Glutamatergic neuron (in vitro differentiated cells): ENCODE measurements at regions not wholly inside any gene's neighbourhood (a gene's known extent, or its start where the extent isn't known, plus 50 kb on each side); places are given as distances from the start of the nearest gene placed in this dataset.

ENCODE experiments used
- DNase-seq: peaks from one replicate; pipeline ENCODE4 v3.0.0; 2022
- H3K27ac Mint-ChIP-seq: one replicate; pipeline ENCODE4 v1.8.0; 2020; ENCODE audit warnings: mild to moderate bottlenecking, mixed read lengths, inconsistent platforms; ENCODE audit not compliant: unreplicated experiment
- H3K27me3 Mint-ChIP-seq: one replicate; pipeline ENCODE4 v1.8.0; 2020; ENCODE audit warnings: mild to moderate bottlenecking, moderate library complexity, mixed read lengths, inconsistent platforms; ENCODE audit not compliant: unreplicated experiment
- H3K36me3 Mint-ChIP-seq: one replicate; pipeline ENCODE4 v1.8.0; 2020; ENCODE audit warnings: mild to moderate bottlenecking, mixed read lengths, inconsistent platforms; ENCODE audit not compliant: unreplicated experiment
- H3K4me1 Mint-ChIP-seq: one replicate; pipeline ENCODE4 v1.8.0; 2020; ENCODE audit warnings: mild to moderate bottlenecking, low read depth, mixed read lengths, inconsistent platforms; ENCODE audit not compliant: unreplicated experiment
- H3K4me3 Mint-ChIP-seq: one replicate; pipeline ENCODE4 v1.8.0; 2020; ENCODE audit warnings: mild to moderate bottlenecking, mixed read lengths, inconsistent platforms; ENCODE audit not compliant: unreplicated experiment
- H3K9me3 Mint-ChIP-seq: one replicate; pipeline ENCODE4 v1.8.0; 2020; ENCODE audit warnings: mild to moderate bottlenecking, moderate library complexity, mixed read lengths, inconsistent platforms; ENCODE audit not compliant: unreplicated experiment
- TF ChIP-seq, protein P1 (sequence below): fragments of 200-600 bp; sonication (generic); IDR thresholded peaks from one replicate; pipeline ENCODE4 v1.5.0; 2021; ENCODE audit not compliant: partially characterized antibody, unreplicated experiment

DNA sequence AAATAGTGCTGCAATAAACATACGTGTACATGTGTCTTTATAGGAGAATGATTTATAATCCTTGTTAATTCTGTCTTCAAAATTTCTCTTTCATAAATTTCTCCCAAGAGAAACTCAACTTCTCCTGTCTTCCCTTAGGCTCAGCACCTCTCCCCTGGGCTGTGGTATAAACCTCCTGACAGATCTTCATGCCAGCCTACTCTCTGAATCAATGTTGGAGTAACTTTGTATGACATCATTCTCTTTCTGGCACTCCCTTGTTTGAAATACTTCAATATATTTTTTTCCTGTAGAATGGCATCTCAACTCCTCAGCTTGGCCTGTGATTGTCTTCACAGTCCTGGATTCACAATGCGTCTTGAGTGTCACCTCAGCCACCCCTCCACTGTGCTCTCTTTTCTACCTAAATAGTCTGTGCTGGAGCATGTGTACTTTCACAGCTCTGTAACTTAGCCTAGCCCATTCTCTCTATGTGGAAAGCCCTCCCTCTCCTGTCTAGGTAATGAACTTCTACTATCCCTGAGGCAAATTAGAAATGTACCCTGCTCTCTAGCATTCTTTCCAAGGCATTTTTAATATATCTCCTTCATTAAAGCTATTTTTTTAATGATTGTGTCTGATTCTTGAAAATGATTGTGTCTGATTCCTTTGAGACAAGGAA lies 649.9 kb upstream of the FANCL start:
- DNase-seq: no peak
- Mint-ChIP-seq H3K27ac (no peak overlapping the region), H3K36me3 (no peaks in the 10 kb centered on the region), H3K9me3 (peaks cover 2% of the 10 kb centered on the region), H3K4me3 (no peak overlapping the region), H3K27me3 (no peaks in the 10 kb centered on the region), H3K4me1 (no peaks in the 10 kb centered on the region)
- TF ChIP-seq, protein P1, sequence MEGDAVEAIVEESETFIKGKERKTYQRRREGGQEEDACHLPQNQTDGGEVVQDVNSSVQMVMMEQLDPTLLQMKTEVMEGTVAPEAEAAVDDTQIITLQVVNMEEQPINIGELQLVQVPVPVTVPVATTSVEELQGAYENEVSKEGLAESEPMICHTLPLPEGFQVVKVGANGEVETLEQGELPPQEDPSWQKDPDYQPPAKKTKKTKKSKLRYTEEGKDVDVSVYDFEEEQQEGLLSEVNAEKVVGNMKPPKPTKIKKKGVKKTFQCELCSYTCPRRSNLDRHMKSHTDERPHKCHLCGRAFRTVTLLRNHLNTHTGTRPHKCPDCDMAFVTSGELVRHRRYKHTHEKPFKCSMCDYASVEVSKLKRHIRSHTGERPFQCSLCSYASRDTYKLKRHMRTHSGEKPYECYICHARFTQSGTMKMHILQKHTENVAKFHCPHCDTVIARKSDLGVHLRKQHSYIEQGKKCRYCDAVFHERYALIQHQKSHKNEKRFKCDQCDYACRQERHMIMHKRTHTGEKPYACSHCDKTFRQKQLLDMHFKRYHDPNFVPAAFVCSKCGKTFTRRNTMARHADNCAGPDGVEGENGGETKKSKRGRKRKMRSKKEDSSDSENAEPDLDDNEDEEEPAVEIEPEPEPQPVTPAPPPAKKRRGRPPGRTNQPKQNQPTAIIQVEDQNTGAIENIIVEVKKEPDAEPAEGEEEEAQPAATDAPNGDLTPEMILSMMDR: no peak

DNA sequence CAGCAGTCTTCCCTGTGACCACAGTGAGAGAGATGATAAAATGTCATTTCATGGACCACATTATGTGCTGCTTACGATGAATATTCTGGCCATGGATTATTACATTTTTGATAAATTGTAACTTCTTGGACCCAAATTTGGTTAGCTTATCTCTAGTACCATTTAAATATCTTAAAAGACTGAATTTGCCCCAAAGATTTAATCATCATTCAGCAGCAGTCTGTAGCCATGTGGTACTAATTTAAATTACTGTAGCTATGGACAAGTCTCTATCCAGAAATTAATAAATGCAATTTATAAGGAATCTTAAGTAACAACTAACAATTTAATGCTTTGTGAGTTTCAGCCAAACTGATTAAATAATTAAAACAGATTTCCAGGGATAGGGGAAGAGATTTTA lies 644.9 kb upstream of the FANCL start:
- H3K4me1 Mint-ChIP-seq: no peaks in the 10 kb centered on the region
- TF ChIP-seq, protein P1: no peak
- H3K4me3 Mint-ChIP-seq: no peak overlapping the region
- no peaks in the 10 kb centered on the region for H3K36me3 Mint-ChIP-seq
- H3K27ac Mint-ChIP-seq: no peak overlapping the region
- no peak for DNase-seq
- H3K9me3 Mint-ChIP-seq: no peaks in the 10 kb centered on the region
- no peaks in the 10 kb centered on the region for H3K27me3 Mint-ChIP-seq

DNA sequence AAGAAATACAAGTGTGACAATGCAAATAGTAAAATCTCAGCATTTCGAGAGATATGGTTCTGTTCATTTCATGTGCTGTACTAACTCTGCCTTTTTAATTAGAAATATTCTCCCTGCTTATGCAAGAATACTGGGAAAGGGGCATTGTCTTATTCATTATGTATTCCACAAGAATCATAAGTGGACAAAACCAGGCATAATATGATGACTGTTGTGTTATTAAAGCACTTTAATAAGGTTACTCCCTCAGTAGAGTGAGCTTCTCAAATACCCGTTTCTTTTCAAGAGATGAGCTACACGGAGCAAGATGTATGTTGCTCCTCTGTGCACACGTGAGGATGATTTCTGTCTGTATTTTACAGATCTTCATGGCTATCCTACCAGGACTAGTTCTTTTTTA lies 638.7 kb upstream of the FANCL start:
- no peaks in the 10 kb centered on the region for H3K27me3 Mint-ChIP-seq
- TF ChIP-seq, protein P1: no peak
- H3K4me3 Mint-ChIP-seq: no peak overlapping the region
- no peak overlapping the region for H3K27ac Mint-ChIP-seq
- H3K9me3 Mint-ChIP-seq: no peaks in the 10 kb centered on the region
- peaks cover 4% of the 10 kb centered on the region for H3K4me1 Mint-ChIP-seq
- no peak for DNase-seq
- H3K36me3 Mint-ChIP-seq: no peaks in the 10 kb centered on the region

DNA sequence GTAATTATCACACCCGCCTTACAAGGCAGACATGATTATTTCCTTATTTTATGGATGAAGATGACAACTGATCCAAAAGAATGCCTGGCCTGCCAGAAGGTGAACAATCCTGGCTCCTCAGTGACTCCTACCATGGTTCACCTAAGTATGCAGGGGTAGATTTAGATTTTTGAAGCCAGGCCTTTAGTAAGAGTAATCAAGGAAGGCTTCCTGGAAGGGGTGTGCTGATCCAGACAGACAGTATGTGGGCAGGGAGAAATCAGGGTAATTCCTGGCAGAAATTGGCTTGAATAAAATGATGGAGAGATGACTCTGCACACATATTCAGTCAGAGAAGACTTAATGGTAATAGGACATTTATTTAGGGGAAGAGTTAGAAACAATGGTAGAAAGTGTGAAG lies 637.7 kb upstream of the FANCL start:
- no peak for DNase-seq
- H3K9me3 Mint-ChIP-seq: no peaks in the 10 kb centered on the region
- no peak overlapping the region for H3K27ac Mint-ChIP-seq
- H3K4me3 Mint-ChIP-seq: no peak overlapping the region
- TF ChIP-seq, protein P1: no peak
- H3K4me1 Mint-ChIP-seq: peaks cover 4% of the 10 kb centered on the region
- H3K27me3 Mint-ChIP-seq: no peaks in the 10 kb centered on the region
- H3K36me3 Mint-ChIP-seq: no peaks in the 10 kb centered on the region

- peaks cover 4% of the 10 kb centered on the region for H3K4me1 Mint-ChIP-seq
Measured at GRCh38 chr2:58876126-58876525, 635.0 kb upstream of the FANCL start.

More at GRCh38 chr2:58876126-58876525, 635.0 kb upstream of the FANCL start:
- H3K36me3 Mint-ChIP-seq: no peaks in the 10 kb centered on the region
- no peak overlapping the region for H3K27ac Mint-ChIP-seq
- no peaks in the 10 kb centered on the region for H3K9me3 Mint-ChIP-seq
- no peak for DNase-seq
- TF ChIP-seq, protein P1: no peak
- H3K27me3 Mint-ChIP-seq: no peaks in the 10 kb centered on the region
- no peak overlapping the region for H3K4me3 Mint-ChIP-seq
